ENCODE measurements at regions not wholly inside any gene's neighbourhood (a gene's known extent, or its start where the extent isn't known, plus 50 kb on each side); places are given as distances from the start of the nearest gene placed in this dataset.

- TF ChIP-seq CTCF (IDR thresholded peaks at IDR 0.05) = no peak
These were observed 124.8 kb downstream of the TPBG start for GRCh38 chr6:82488403-82488802.

GRCh38 chr6:82492134-82492533 lies 128.5 kb downstream of the TPBG start:
- no peak for TF ChIP-seq CTCF (IDR thresholded peaks at IDR 0.05)

- no peak for TF ChIP-seq CTCF (IDR thresholded peaks at IDR 0.05)
These were observed 129.8 kb downstream of the TPBG start for GRCh38 chr6:82493467-82493866.

GRCh38 chr6:82494367-82494766 lies 130.8 kb downstream of the TPBG start:
- no peak for TF ChIP-seq CTCF (IDR thresholded peaks at IDR 0.05)

- TF ChIP-seq CTCF (IDR thresholded peaks at IDR 0.05) = no peak
These were observed 142.9 kb downstream of the TPBG start for GRCh38 chr6:82506526-82506925.

- TF ChIP-seq CTCF (IDR thresholded peaks at IDR 0.05) = no peak
These were observed 143.5 kb downstream of the TPBG start for GRCh38 chr6:82507112-82507511.

- no peak for TF ChIP-seq CTCF (IDR thresholded peaks at IDR 0.05)
These were observed 147.9 kb downstream of the TPBG start for GRCh38 chr6:82511546-82511945.

- TF ChIP-seq CTCF (IDR thresholded peaks at IDR 0.05) = no peak
These were observed 157.8 kb downstream of the TPBG start for GRCh38 chr6:82521369-82521768.
